HepG2 (cell line): ENCODE measurements at regions not wholly inside any gene's neighbourhood (a gene's known extent, or its start where the extent isn't known, plus 50 kb on each side); places are given as distances from the start of the nearest gene placed in this dataset.

Source experiments
- ATAC-seq: fragments of 200-7000 bp; cut with Tn5 transposase; 3 replicates; pipeline ENCODE4 v1.9.1; 2020; ENCODE audit warnings: mild to moderate bottlenecking, moderate library complexity
- BruUV-seq: library from RNA; stranded (reverse); fragments of 400-500 nt; replicated peaks from 2 replicates; lab custom pipeline; 2021; lab: Mats Ljungman, UMichigan
- CTCF ChIA-PET: fragments of 300-600 bp; formaldehyde crosslinking; extraction: SDS; loops from one replicate; lab custom pipeline; 2021; ENCODE audit warnings: low total read pairs, inconsistent platforms, low intra/inter-chr PET ratio; lab: Yijun Ruan, JAX
- POLR2A ChIA-PET: fragments of 350-600 bp; sonication (Branson Sonifier 250); formaldehyde crosslinking; loops from one replicate; lab custom pipeline; 2020; ENCODE audit warnings: antibody characterized with exemption, inconsistent platforms; lab: Yijun Ruan, JAX
- DNase-seq: peaks from one replicate; pipeline ENCODE4 v3.0.0-alpha.2; 2015; ENCODE audit warnings: low spot score
- FAIRE-seq: peaks from 3 replicates; lab custom pipeline; 2011; peaks lifted over from hg19 to GRCh38; lab: Jason Lieb, UNC
- H2AFZ ChIP-seq: one replicate; pipeline ENCODE4 v1.6.1; 2011; ENCODE audit warnings: low read length, inconsistent platforms
- H3K27ac ChIP-seq: fragments of 300-600 bp; 3 replicates; pipeline ENCODE4 v1.8.0; 2011; ENCODE audit warnings: mixed run types, mild to moderate bottlenecking, mixed read lengths, low read length, inconsistent platforms; ENCODE audit not compliant: insufficient read depth; ENCODE audit errors: extremely low read length
- H3K27me3 ChIP-seq, 2 experiments: fragments of 200-600 bp in 1 of 2; 2 replicates in 1 of 2; 3 replicates in 1 of 2; pipeline versions ENCODE4 v1.6.0 to v1.8.0; 2011; ENCODE audit warnings: low read length in 2 of 2, mild to moderate bottlenecking in 2 of 2, moderate library complexity in 2 of 2, inconsistent platforms in 1 of 2; ENCODE audit not compliant: insufficient read depth in 2 of 2, control insufficient read depth in 1 of 2
- H3K36me3 ChIP-seq, 2 experiments: fragments of 200-600 bp in 1 of 2; replicated peaks in 1 of 2; 2 replicates in 1 of 2; 3 replicates in 1 of 2; pipeline versions ENCODE4 v1.5.1 to v1.8.0; 2011; ENCODE audit warnings: low read length in 2 of 2, inconsistent platforms in 1 of 2; ENCODE audit not compliant: insufficient read depth in 2 of 2, control insufficient read depth in 1 of 2
- H3K4me1 ChIP-seq: 2 replicates; pipeline ENCODE4 v1.5.1; 2012; ENCODE audit warnings: low read length, inconsistent platforms; ENCODE audit not compliant: insufficient read depth
- H3K4me2 ChIP-seq: 2 replicates; pipeline ENCODE4 v1.6.0; 2011; ENCODE audit warnings: low read depth, low read length, inconsistent platforms
- H3K4me3 ChIP-seq, 3 experiments: fragments of 200-600 bp in 1 of 3; sonication (generic), shearing (Covaris generic) in 1 of 3; replicated peaks in 1 of 3; 2 replicates each; pipeline ENCODE4 v1.5.1; 2011 to 2016; ENCODE audit warnings: low read length in 3 of 3, inconsistent platforms in 2 of 3, low read depth in 2 of 3, mild to moderate bottlenecking in 2 of 3, control low read depth in 1 of 3, mixed read lengths in 1 of 3; ENCODE audit not compliant: insufficient read depth in 1 of 3
- H3K79me2 ChIP-seq: one replicate; pipeline ENCODE4 v1.6.1; 2011; ENCODE audit warnings: low read length, inconsistent platforms; ENCODE audit not compliant: insufficient read depth
- H3K9ac ChIP-seq: 2 replicates; pipeline ENCODE4 v1.6.0; 2011; ENCODE audit warnings: mild to moderate bottlenecking, low read depth, low read length, inconsistent platforms; ENCODE audit not compliant: insufficient read depth
- H3K9me3 ChIP-seq: 2 replicates; pipeline ENCODE4 v1.5.1; 2012; ENCODE audit warnings: mild to moderate bottlenecking, low read length
- H4K20me1 ChIP-seq: 2 replicates; pipeline ENCODE4 v1.6.0; 2011; ENCODE audit warnings: inconsistent platforms, mild to moderate bottlenecking, low read length, moderate library complexity; ENCODE audit not compliant: insufficient read depth
- ADNP ChIP-seq: sonication (generic); formaldehyde crosslinking; IDR thresholded peaks from 2 replicates; pipeline ENCODE4 v1.4.0; 2020; ENCODE audit warnings: missing genetic modification reagents
- CHD4 ChIP-seq: fragments of 200-600 bp; sonication (generic); IDR thresholded peaks from 2 replicates; pipeline ENCODE4 v1.7.0; 2017; ENCODE audit warnings: mild to moderate bottlenecking, low read length, borderline replicate concordance
- LCORL ChIP-seq, 2 experiments: fragments of 450-650 bp in 1 of 2; sonication (generic) in 1 of 2; formaldehyde crosslinking in 1 of 2; IDR thresholded peaks; 2 replicates each; pipeline versions ENCODE4 v1.5.0 to v1.6.1; 2017 to 2020; ENCODE audit warnings: antibody characterized with exemption in 1 of 2, missing genetic modification reagents in 1 of 2
- RFXANK ChIP-seq: IDR thresholded peaks from 2 replicates; pipeline ENCODE4 v1.6.1; 2016
- SMARCC2 ChIP-seq: fragments of 450-650 bp; IDR thresholded peaks from 2 replicates; pipeline ENCODE4 v1.6.1; 2017; ENCODE audit warnings: antibody characterized with exemption, mild to moderate bottlenecking
- SNAPC2 ChIP-seq: sonication (generic); formaldehyde crosslinking; IDR thresholded peaks from 2 replicates; pipeline ENCODE4 v1.8.1; 2022; ENCODE audit warnings: mild to moderate bottlenecking, missing genetic modification reagents
- STAT5B ChIP-seq: sonication (generic); formaldehyde crosslinking; IDR thresholded peaks from 2 replicates; pipeline ENCODE4 v1.4.0; 2020; ENCODE audit warnings: missing genetic modification reagents
- THYN1 ChIP-seq: sonication (generic); formaldehyde crosslinking; IDR thresholded peaks from 2 replicates; pipeline ENCODE4 v1.8.1; 2023; ENCODE audit warnings: low read depth, mild to moderate bottlenecking, moderate library complexity, missing genetic modification reagents, borderline replicate concordance
- TOPORS ChIP-seq: sonication (generic); formaldehyde crosslinking; IDR thresholded peaks from 2 replicates; pipeline ENCODE4 v1.8.0; 2023; ENCODE audit warnings: mild to moderate bottlenecking, missing genetic modification reagents
- ZIK1 ChIP-seq: sonication (generic); formaldehyde crosslinking; IDR thresholded peaks from 2 replicates; pipeline ENCODE4 v1.5.0; 2020; ENCODE audit warnings: mild to moderate bottlenecking, low read depth, missing genetic modification reagents, borderline replicate concordance
- ZNF17 ChIP-seq: sonication (generic); formaldehyde crosslinking; IDR thresholded peaks from 2 replicates; pipeline ENCODE4 v1.5.0; 2020; ENCODE audit warnings: mild to moderate bottlenecking, missing genetic modification reagents
- ZNF501 ChIP-seq: sonication (generic); formaldehyde crosslinking; IDR thresholded peaks from 2 replicates; pipeline ENCODE4 v1.5.1; 2020; ENCODE audit warnings: mild to moderate bottlenecking, moderate library complexity, missing genetic modification reagents
- ZNF564 ChIP-seq: sonication (generic); formaldehyde crosslinking; IDR thresholded peaks from 2 replicates; pipeline ENCODE4 v1.8.1; 2023; ENCODE audit warnings: mild to moderate bottlenecking, missing genetic modification reagents
- ZNF569 ChIP-seq: sonication (generic); formaldehyde crosslinking; IDR thresholded peaks from 2 replicates; pipeline ENCODE4 v1.5.0; 2020; ENCODE audit warnings: mild to moderate bottlenecking, missing genetic modification reagents, moderate library complexity, borderline replicate concordance
- ZNF629 ChIP-seq: sonication (generic); formaldehyde crosslinking; conservative IDR thresholded peaks from 2 replicates; pipeline ENCODE4 v1.5.0; 2020; ENCODE audit warnings: missing genetic modification reagents
- WGBS: methylation state at CpG from one replicate; pipeline ENCODE4 v1.1.6; 2017; ENCODE audit warnings: low lambda C conversion rate; 5-methylcytosine and 5-hydroxymethylcytosine counted together
- in situ Hi-C: cut with HindIII; loops from 2 replicates; pipeline ENCODE4 v1.10.0; 2017; ENCODE audit warnings: low pct_unique_long_range_greater_than_20kb; ENCODE audit not compliant: extremely low pct_ligation_motif_present
- intact Hi-C: fragments of 100-400 bp; cut with micrococcal nuclease; formaldehyde crosslinking; loops from one replicate; pipeline ENCODE4 v1.10.0; 2022; ENCODE audit not compliant: unreplicated experiment
- TF ChIP-seq, protein P1 (sequence below): sonication (generic); formaldehyde crosslinking; IDR thresholded peaks from 2 replicates; pipeline ENCODE4 v1.4.0; 2020; ENCODE audit warnings: mild to moderate bottlenecking, missing genetic modification reagents
- TF ChIP-seq, protein P2 (sequence below): sonication (generic); formaldehyde crosslinking; IDR thresholded peaks from 2 replicates; pipeline ENCODE4 v1.4.0; 2020; ENCODE audit warnings: missing genetic modification reagents
- TF ChIP-seq, protein P3 (sequence below): sonication (generic); formaldehyde crosslinking; IDR thresholded peaks from 2 replicates; pipeline ENCODE4 v1.5.0; 2020; ENCODE audit warnings: missing genetic modification reagents, mild to moderate bottlenecking, borderline replicate concordance

DNA sequence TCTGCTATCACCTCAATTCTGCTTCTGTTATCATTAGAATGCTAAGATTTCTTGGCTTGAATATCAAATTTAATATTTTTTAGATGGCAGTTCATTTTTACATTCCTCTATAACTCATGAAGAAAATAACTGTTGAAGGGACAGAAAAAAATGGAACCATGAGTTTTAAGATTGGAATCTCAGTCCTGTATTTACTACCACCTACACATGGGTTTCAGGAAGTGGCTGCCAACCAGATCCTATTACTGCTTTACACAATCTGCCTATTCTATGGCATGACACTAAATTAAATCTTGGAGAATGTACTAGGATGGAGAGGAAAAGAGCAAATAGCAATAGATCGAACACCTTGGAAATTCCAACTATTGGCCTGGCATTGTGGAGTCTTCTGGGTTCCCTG, 140.8 kb downstream of the DUSP6 start (continued):
- TF ChIP-seq, protein P1, sequence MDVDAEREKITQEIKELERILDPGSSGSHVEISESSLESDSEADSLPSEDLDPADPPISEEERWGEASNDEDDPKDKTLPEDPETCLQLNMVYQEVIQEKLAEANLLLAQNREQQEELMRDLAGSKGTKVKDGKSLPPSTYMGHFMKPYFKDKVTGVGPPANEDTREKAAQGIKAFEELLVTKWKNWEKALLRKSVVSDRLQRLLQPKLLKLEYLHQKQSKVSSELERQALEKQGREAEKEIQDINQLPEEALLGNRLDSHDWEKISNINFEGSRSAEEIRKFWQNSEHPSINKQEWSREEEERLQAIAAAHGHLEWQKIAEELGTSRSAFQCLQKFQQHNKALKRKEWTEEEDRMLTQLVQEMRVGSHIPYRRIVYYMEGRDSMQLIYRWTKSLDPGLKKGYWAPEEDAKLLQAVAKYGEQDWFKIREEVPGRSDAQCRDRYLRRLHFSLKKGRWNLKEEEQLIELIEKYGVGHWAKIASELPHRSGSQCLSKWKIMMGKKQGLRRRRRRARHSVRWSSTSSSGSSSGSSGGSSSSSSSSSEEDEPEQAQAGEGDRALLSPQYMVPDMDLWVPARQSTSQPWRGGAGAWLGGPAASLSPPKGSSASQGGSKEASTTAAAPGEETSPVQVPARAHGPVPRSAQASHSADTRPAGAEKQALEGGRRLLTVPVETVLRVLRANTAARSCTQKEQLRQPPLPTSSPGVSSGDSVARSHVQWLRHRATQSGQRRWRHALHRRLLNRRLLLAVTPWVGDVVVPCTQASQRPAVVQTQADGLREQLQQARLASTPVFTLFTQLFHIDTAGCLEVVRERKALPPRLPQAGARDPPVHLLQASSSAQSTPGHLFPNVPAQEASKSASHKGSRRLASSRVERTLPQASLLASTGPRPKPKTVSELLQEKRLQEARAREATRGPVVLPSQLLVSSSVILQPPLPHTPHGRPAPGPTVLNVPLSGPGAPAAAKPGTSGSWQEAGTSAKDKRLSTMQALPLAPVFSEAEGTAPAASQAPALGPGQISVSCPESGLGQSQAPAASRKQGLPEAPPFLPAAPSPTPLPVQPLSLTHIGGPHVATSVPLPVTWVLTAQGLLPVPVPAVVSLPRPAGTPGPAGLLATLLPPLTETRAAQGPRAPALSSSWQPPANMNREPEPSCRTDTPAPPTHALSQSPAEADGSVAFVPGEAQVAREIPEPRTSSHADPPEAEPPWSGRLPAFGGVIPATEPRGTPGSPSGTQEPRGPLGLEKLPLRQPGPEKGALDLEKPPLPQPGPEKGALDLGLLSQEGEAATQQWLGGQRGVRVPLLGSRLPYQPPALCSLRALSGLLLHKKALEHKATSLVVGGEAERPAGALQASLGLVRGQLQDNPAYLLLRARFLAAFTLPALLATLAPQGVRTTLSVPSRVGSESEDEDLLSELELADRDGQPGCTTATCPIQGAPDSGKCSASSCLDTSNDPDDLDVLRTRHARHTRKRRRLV (CRISPR knock-in tag), result no peak
- no peak for TF ChIP-seq TOPORS (CRISPR knock-in tag)
- TF ChIP-seq ZNF629 (CRISPR knock-in tag), result no peak
- no peak for TF ChIP-seq CHD4
- no peak for TF ChIP-seq ZNF564 (CRISPR knock-in tag)
- TF ChIP-seq STAT5B (CRISPR knock-in tag), result no peak
- TF ChIP-seq ADNP (CRISPR knock-in tag), result no peak
- no peak for TF ChIP-seq ZNF17 (CRISPR knock-in tag)
- TF ChIP-seq ZIK1 (CRISPR knock-in tag), result no peak

DNA sequence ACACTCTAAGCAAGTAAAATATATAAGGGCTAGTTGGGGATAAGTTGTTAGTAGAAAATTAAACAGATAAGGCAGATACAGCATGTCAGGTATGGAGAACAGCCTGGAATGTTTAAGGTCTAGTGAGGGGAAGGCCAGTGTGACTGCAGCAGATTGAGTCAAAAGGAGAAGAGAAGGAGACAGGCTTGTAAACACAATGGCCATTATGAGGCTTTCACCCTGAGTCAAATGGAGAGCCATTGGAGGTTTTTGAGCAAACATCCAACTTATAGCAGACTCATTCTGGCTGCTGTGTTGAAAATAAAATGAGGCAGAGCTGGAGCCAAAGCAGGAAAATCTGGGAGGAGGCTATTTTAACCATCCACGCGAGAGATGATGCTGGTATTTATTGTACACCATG, 142.0 kb downstream of the DUSP6 start:
- ATAC-seq (no peak), DNase-seq (no peak), FAIRE-seq (no peak)
- no peak overlapping the region for H3K9ac ChIP-seq
- H3K4me3 ChIP-seq, result no peak overlapping the region
- POLR2A ChIA-PET, result no interaction called here
- CTCF ChIA-PET, result no interaction called here
- no peak overlapping the region for H3K4me2 ChIP-seq
- H3K27ac ChIP-seq, result no peak overlapping the region
- no TSS peak for BruUV-seq
- no peaks in the 10 kb centered on the region for H3K9me3 ChIP-seq
- H3K36me3 ChIP-seq, result no peaks in the 10 kb centered on the region
- in situ Hi-C loops (no loop called here), intact Hi-C loops (no loop called here)
- no peaks in the 10 kb centered on the region for H3K27me3 ChIP-seq
- WGBS, result 94% methylated on average over 2 of the region's 2 CpGs
- H2AFZ ChIP-seq, result no peak overlapping the region
- H3K79me2 ChIP-seq, result no peaks in the 10 kb centered on the region
- peaks cover 30% of the 10 kb centered on the region for H3K4me1 ChIP-seq
- no peaks in the 10 kb centered on the region for H4K20me1 ChIP-seq
- TF ChIP-seq, protein P2, sequence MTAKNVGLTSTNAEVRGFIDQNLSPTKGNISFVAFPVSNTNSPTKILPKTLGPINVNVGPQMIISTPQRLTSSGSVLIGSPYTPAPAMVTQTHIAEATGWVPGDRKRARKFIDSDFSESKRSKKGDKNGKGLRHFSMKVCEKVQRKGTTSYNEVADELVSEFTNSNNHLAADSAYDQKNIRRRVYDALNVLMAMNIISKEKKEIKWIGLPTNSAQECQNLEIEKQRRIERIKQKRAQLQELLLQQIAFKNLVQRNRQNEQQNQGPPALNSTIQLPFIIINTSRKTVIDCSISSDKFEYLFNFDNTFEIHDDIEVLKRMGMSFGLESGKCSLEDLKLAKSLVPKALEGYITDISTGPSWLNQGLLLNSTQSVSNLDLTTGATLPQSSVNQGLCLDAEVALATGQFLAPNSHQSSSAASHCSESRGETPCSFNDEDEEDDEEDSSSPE (CRISPR knock-in tag), result no peak
- TF ChIP-seq SNAPC2, result no peak
- TF ChIP-seq RFXANK, result no peak
- no peak for TF ChIP-seq LCORL (IDR thresholded peaks at IDR 0.05)
- no peak for TF ChIP-seq LCORL (CRISPR knock-in tag; IDR thresholded peaks at IDR 0.05)
- TF ChIP-seq, protein P3, sequence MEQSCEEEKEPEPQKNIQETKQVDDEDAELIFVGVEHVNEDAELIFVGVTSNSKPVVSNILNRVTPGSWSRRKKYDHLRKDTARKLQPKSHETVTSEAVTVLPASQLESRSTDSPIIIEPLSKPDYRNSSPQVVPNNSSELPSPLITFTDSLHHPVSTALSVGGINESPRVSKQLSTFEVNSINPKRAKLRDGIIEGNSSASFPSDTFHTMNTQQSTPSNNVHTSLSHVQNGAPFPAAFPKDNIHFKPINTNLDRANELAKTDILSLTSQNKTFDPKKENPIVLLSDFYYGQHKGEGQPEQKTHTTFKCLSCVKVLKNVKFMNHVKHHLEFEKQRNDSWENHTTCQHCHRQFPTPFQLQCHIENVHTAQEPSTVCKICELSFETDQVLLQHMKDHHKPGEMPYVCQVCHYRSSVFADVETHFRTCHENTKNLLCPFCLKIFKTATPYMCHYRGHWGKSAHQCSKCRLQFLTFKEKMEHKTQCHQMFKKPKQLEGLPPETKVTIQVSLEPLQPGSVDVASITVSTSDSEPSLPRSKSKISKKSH (CRISPR knock-in tag), result no peak
- TF ChIP-seq ZNF569 (CRISPR knock-in tag), result no peak
- TF ChIP-seq THYN1 (CRISPR knock-in tag), result no peak
- no peak for TF ChIP-seq ZNF501 (CRISPR knock-in tag)
- no peak for TF ChIP-seq SMARCC2
